OCI-LY3 (cell line): ENCODE measurements at regions not wholly inside any gene's neighbourhood (a gene's known extent, or its start where the extent isn't known, plus 50 kb on each side); places are given as distances from the start of the nearest gene placed in this dataset.

ENCODE experiments used
- EZH2phosphoT487 ChIP-seq: fragments of 200-600 bp; shearing (Covaris generic); IDR thresholded peaks from 2 replicates; pipeline ENCODE4 v1.6.1; 2018; ENCODE audit warnings: antibody characterized with exemption, mixed run types, low read depth
- TF ChIP-seq, protein P1 (sequence below): fragments of 200-600, 300-600 bp; sonication (generic); IDR thresholded peaks from 2 replicates; pipeline ENCODE4 v1.5.1; 2014; ENCODE audit warnings: antibody characterized with exemption, low read length, low read depth

DNA sequence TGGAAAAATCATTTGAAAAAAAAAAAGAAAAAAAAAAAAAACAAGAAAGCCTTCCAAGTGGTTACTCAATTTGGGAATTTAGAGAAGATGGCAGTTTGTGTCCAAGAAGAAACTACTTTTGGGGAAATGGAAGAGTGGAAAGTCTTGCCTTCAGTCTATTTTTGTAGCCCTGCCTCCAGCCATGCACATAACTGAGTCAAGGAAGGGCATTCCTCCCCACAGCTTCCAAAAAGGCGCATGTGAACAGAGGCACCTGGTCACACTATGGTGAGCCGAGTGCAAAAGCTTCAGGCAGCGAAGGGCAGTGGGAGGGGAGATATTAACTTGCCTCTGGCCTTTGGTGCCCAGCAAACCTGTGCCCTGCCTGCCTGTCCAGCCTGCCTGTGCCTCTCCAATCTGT, 163.7 kb downstream of the SMIM20 start:
- TF ChIP-seq, protein P1, sequence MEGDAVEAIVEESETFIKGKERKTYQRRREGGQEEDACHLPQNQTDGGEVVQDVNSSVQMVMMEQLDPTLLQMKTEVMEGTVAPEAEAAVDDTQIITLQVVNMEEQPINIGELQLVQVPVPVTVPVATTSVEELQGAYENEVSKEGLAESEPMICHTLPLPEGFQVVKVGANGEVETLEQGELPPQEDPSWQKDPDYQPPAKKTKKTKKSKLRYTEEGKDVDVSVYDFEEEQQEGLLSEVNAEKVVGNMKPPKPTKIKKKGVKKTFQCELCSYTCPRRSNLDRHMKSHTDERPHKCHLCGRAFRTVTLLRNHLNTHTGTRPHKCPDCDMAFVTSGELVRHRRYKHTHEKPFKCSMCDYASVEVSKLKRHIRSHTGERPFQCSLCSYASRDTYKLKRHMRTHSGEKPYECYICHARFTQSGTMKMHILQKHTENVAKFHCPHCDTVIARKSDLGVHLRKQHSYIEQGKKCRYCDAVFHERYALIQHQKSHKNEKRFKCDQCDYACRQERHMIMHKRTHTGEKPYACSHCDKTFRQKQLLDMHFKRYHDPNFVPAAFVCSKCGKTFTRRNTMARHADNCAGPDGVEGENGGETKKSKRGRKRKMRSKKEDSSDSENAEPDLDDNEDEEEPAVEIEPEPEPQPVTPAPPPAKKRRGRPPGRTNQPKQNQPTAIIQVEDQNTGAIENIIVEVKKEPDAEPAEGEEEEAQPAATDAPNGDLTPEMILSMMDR: no peak
- no peak for TF ChIP-seq EZH2phosphoT487
